MCF 10A (cell line): ENCODE measurements at regions not wholly inside any gene's neighbourhood (a gene's known extent, or its start where the extent isn't known, plus 50 kb on each side); places are given as distances from the start of the nearest gene placed in this dataset.

Experiments
- BruUV-seq: library from RNA; stranded (reverse); fragments of 400-500 nt; replicated peaks from 2 replicates; lab custom pipeline; 2021; lab: Mats Ljungman, UMichigan
- CTCF ChIA-PET: fragments of 300-600 bp; sonication (Branson Sonifier 250); formaldehyde crosslinking; extraction: SDS; loops from one replicate; lab custom pipeline; 2021; ENCODE audit warnings: antibody characterized with exemption, inconsistent platforms; lab: Yijun Ruan, JAX
- POLR2A ChIA-PET: fragments of 300-600, 350-650 bp; sonication (Branson Sonifier 250); formaldehyde crosslinking; extraction: SDS; loops from one replicate; lab custom pipeline; 2020; ENCODE audit warnings: antibody characterized with exemption, inconsistent platforms; lab: Yijun Ruan, JAX
- DNase-seq: peaks from one replicate; pipeline ENCODE4 v3.0.0-alpha.2; 2018; ENCODE audit not compliant: unreplicated experiment
- H3K27ac Mint-ChIP-seq: one replicate; pipeline ENCODE4 v1.8.0; 2022; ENCODE audit warnings: mild to moderate bottlenecking, low read depth, mixed read lengths; ENCODE audit not compliant: unreplicated experiment
- H3K27me3 Mint-ChIP-seq: one replicate; pipeline ENCODE4 v1.8.0; 2022; ENCODE audit warnings: mixed read lengths; ENCODE audit not compliant: insufficient read depth, unreplicated experiment
- H3K36me3 Mint-ChIP-seq: one replicate; pipeline ENCODE4 v1.8.0; 2022; ENCODE audit warnings: mild to moderate bottlenecking, moderate library complexity, mixed read lengths; ENCODE audit not compliant: insufficient read depth, unreplicated experiment
- H3K4me1 Mint-ChIP-seq: one replicate; pipeline ENCODE4 v1.8.0; 2022; ENCODE audit warnings: mixed read lengths; ENCODE audit not compliant: insufficient read depth, unreplicated experiment
- H3K4me3 Mint-ChIP-seq: one replicate; pipeline ENCODE4 v1.8.0; 2022; ENCODE audit warnings: mild to moderate bottlenecking, moderate library complexity, mixed read lengths; ENCODE audit not compliant: unreplicated experiment
- H3K9me3 Mint-ChIP-seq: one replicate; pipeline ENCODE4 v1.8.0; 2022; ENCODE audit warnings: mixed read lengths; ENCODE audit not compliant: unreplicated experiment
- intact Hi-C: fragments of 100-400 bp; cut with micrococcal nuclease; formaldehyde crosslinking; loops from 2 replicates; pipeline ENCODE4 v1.14.1; 2022
- TF ChIP-seq, protein P1 (sequence below): fragments of 200-600 bp; IDR thresholded peaks from one replicate; pipeline ENCODE4 v1.8.0; 2022; ENCODE audit warnings: antibody characterized with exemption, mild to moderate bottlenecking; ENCODE audit not compliant: unreplicated experiment

DNA sequence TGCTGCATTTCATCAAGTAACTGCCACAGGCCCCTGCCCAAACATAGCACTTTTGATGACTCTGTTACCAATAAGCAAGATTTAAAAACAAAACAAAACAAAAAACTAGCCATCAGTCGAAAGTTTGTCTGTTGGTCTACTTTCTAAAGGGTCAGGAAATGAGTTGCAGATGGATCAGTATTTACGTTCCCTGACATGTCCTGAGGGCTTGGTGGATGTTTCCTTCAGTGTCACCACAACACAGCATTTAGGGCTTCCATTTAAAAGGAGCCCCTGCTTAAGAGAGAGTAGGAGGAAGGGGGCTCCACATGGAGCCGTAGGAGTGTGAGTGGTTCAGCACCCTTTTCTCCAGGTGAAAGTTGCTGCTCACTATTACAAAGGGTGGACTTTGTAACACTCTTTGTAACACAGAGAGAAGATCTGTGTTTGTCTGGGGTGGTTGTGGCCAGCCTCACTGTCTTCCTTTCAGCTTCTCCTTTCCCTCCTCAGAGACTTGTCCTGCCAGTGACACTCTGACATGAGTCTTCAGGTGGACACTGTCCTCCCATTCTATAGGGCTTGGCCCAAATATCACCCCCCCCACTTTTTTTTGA lies 167.5 kb upstream of the PDE5A start:
- intact Hi-C loops = no loop called here

DNA sequence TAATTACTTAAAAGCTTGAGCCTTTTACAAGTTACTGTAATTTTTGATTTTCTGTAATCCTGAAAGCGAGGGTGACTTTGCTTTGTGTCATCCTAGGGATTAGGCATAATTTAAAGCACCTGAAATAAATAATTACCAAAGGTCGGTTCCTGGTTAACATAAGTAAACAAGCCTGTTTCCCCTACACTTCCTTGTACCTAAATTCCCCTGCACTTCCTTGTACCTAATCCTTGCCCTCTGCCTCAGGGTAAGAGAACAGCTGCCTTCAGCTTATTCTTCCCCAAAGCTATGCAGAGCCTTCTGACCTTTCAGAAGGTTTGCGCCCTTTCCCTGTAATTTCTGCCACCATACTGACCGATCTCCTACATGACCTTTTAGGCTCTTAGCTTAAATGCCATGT lies 166.1 kb upstream of the PDE5A start:
- H3K4me1 Mint-ChIP-seq = no peaks in the 10 kb centered on the region
- H3K27ac Mint-ChIP-seq = no peak overlapping the region
- H3K27me3 Mint-ChIP-seq = no peaks in the 10 kb centered on the region
- H3K36me3 Mint-ChIP-seq = no peaks in the 10 kb centered on the region
- H3K4me3 Mint-ChIP-seq = no peak overlapping the region
- POLR2A ChIA-PET = no interaction called here
- intact Hi-C loops = no loop called here
- H3K9me3 Mint-ChIP-seq = no peaks in the 10 kb centered on the region
- CTCF ChIA-PET = interaction anchor here (0.6 to 2.2 kb wide), 4 partner anchors 9 to 166 kb away, joined by 3 to 9 read pairs (median 4); partner anchors contain the start of gene PDE5A
- TF ChIP-seq, protein P1, sequence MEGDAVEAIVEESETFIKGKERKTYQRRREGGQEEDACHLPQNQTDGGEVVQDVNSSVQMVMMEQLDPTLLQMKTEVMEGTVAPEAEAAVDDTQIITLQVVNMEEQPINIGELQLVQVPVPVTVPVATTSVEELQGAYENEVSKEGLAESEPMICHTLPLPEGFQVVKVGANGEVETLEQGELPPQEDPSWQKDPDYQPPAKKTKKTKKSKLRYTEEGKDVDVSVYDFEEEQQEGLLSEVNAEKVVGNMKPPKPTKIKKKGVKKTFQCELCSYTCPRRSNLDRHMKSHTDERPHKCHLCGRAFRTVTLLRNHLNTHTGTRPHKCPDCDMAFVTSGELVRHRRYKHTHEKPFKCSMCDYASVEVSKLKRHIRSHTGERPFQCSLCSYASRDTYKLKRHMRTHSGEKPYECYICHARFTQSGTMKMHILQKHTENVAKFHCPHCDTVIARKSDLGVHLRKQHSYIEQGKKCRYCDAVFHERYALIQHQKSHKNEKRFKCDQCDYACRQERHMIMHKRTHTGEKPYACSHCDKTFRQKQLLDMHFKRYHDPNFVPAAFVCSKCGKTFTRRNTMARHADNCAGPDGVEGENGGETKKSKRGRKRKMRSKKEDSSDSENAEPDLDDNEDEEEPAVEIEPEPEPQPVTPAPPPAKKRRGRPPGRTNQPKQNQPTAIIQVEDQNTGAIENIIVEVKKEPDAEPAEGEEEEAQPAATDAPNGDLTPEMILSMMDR = no peak
- DNase-seq = no peak
- BruUV-seq = no TSS peak

More for the DNA sequence above, 167.5 kb upstream of the PDE5A start:
- H3K4me3 Mint-ChIP-seq = no peak overlapping the region
- DNase-seq = no peak
- CTCF ChIA-PET = no interaction called here
- POLR2A ChIA-PET = no interaction called here
- H3K9me3 Mint-ChIP-seq = no peaks in the 10 kb centered on the region
- no peak overlapping the region for H3K27ac Mint-ChIP-seq
- TF ChIP-seq, protein P1 = no peak
- H3K27me3 Mint-ChIP-seq = no peaks in the 10 kb centered on the region
- no peaks in the 10 kb centered on the region for H3K4me1 Mint-ChIP-seq
- no TSS peak for BruUV-seq
- H3K36me3 Mint-ChIP-seq = no peaks in the 10 kb centered on the region

DNA sequence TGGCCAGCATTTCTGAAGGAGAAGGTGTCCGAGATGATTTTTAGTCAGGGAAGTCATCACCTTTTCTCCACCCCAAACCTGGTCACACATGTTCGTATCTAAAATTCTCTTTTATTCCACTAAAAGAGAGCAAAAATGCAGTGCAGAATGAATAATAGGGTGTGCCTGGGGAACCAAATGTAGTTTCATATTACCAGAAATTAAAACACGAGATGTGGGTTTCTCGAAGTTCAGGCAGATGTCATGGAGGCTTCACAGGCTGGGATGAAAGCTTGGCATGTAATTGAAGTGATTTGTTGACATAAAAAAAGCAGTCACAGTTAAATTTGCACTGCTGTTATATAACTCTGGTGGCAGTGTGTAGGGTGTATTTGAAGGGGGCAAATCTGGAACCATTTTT lies 165.5 kb upstream of the PDE5A start:
- H3K27me3 Mint-ChIP-seq = no peaks in the 10 kb centered on the region
- no peak overlapping the region for H3K27ac Mint-ChIP-seq
- intact Hi-C loops = no loop called here
- no peak overlapping the region for H3K4me3 Mint-ChIP-seq
- H3K4me1 Mint-ChIP-seq = no peaks in the 10 kb centered on the region
- no peaks in the 10 kb centered on the region for H3K9me3 Mint-ChIP-seq
- BruUV-seq = no TSS peak
- ChIA-PET CTCF (interaction anchor here (0.9 to 2.2 kb wide), 3 partner anchors 8 to 165 kb away, joined by 3 to 9 read pairs (median 3); partner anchors contain the start of gene PDE5A), POLR2A (no interaction called here)
- no peaks in the 10 kb centered on the region for H3K36me3 Mint-ChIP-seq
- TF ChIP-seq, protein P1 = no peak
- DNase-seq = no peak

DNA sequence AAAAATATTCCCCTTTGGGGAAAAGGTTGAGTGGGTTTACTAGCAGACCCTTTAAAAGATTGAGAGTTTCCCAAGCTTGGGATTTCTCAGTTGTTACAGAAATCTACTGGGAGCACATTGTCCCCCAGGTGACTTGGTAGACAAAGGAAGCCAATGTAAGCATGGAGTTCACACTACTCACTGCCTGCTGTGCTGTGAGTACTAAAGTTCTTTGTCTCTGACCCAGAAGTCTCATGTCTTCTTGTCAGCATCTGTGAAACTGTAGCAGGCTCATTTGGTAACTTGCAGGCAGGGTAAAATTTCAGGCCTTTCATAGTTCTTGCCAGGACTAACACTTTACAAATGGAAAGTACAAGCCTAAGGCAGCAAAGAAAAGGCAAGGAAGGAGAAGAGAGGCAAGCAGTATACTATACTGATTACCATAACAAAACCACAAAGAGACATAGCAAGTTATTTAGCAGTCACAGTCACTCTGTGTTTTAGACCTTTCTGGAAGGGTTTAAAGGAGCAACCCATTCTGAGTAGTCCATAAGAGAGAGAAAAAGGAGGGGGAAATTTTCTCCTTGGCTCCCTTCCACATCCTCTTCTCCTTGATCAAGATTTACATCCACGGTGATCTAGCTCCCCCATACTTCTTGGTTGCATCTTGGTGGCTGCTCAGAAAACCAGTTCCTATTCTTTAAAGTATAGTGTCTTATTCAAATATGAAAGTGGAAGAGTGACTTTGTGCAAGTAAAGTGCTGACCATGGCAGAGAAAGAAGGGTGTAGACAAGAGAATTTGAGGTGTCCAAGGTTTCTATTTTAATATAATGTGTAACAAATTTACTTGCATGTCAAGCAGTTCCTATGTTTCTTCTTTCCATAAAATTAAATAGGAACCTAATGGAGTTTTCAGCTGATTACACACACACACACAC lies 160.0 kb upstream of the PDE5A start:
- no peaks in the 10 kb centered on the region for H3K9me3 Mint-ChIP-seq
- H3K27me3 Mint-ChIP-seq = no peaks in the 10 kb centered on the region
- H3K4me3 Mint-ChIP-seq = no peak overlapping the region
- BruUV-seq = no TSS peak
- no peaks in the 10 kb centered on the region for H3K4me1 Mint-ChIP-seq
- H3K27ac Mint-ChIP-seq = no peak overlapping the region
- intact Hi-C loops = loop anchor here (5.0 to 10.0 kb wide), 2 partner anchors 231 to 804 kb away; no protein-coding TSS in a partner anchor
- no peaks in the 10 kb centered on the region for H3K36me3 Mint-ChIP-seq
- TF ChIP-seq, protein P1 = no peak
- ChIA-PET CTCF (interaction anchor here (0.5 to 3.8 kb wide), 9 partner anchors 34 to 263 kb away, joined by 3 to 39 read pairs (median 4); partner anchors contain the start of gene PDE5A), POLR2A (interaction anchor here (0.6 to 0.7 kb wide), 2 partner anchors 220 to 251 kb away, joined by 3 to 4 read pairs; no protein-coding TSS in a partner anchor)
- DNase-seq = no peak
